Peyer's patch (tissue), 4 donors: ENCODE measurements at regions not wholly inside any gene's neighbourhood (a gene's known extent, or its start where the extent isn't known, plus 50 kb on each side); places are given as distances from the start of the nearest gene placed in this dataset.

Experiments
- POLR2A ChIP-seq, 2 donors: fragments of 450-650 bp; IDR thresholded peaks; one replicate each; pipeline ENCODE4 v1.5.1; 2017; ENCODE audit warnings: antibody characterized with exemption in 2 of 2, mild to moderate bottlenecking in 2 of 2, moderate library complexity in 2 of 2
- TF ChIP-seq, protein P1 (sequence below), 6 experiments: fragments of 450-650 bp in 4 of 6; fragments of 200-600 bp in 2 of 6; sonication (generic) in 1 of 6; IDR thresholded peaks; one replicate each; pipeline ENCODE4 v1.5.1; 2017 to 2019; ENCODE audit warnings: antibody characterized with exemption in 6 of 6, mild to moderate bottlenecking in 3 of 6, moderate library complexity in 1 of 6

DNA sequence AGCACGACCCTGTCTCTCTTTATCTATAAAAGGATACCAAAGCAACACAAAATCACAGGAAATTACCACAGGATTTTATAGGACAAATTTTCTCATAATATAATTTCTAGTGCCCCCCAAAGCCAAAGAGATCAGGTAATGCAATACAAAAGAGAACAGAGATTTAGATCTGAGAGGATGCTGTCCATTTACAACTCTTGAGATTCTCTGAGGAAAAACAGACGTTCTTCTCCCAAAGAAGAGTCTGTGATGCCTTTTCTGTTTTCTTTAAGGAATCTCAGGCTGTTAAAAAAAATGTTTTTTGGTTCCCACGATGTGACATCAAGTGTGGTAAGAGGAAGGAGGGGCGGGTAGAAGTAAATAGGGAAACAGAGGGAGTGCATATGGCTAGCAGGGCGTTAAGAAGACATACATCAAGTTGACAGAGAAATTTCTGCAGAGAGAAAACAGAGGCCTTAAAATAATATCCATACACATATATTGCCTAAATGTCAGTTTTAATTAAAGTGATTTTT lies 274.7 kb downstream of the YTHDC2 start:
- TF ChIP-seq, protein P1, sequence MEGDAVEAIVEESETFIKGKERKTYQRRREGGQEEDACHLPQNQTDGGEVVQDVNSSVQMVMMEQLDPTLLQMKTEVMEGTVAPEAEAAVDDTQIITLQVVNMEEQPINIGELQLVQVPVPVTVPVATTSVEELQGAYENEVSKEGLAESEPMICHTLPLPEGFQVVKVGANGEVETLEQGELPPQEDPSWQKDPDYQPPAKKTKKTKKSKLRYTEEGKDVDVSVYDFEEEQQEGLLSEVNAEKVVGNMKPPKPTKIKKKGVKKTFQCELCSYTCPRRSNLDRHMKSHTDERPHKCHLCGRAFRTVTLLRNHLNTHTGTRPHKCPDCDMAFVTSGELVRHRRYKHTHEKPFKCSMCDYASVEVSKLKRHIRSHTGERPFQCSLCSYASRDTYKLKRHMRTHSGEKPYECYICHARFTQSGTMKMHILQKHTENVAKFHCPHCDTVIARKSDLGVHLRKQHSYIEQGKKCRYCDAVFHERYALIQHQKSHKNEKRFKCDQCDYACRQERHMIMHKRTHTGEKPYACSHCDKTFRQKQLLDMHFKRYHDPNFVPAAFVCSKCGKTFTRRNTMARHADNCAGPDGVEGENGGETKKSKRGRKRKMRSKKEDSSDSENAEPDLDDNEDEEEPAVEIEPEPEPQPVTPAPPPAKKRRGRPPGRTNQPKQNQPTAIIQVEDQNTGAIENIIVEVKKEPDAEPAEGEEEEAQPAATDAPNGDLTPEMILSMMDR (IDR thresholded peaks at IDR 0.05), result no peak
- no peak for TF ChIP-seq POLR2A (IDR thresholded peaks at IDR 0.05)
